Endodermal cell (in vitro differentiated cells): ENCODE measurements at regions not wholly inside any gene's neighbourhood (a gene's known extent, or its start where the extent isn't known, plus 50 kb on each side); places are given as distances from the start of the nearest gene placed in this dataset.

Experiments
- DNase-seq: peaks from one replicate; pipeline ENCODE4 v3.0.0-alpha.2; 2017
- H3K27ac ChIP-seq: 2 replicates; pipeline ENCODE4 v1.5.1; 2013; ENCODE audit warnings: mild to moderate bottlenecking, low read depth, low read length, moderate library complexity
- H3K27me3 ChIP-seq: 2 replicates; pipeline ENCODE4 v1.6.1; 2013; ENCODE audit warnings: mild to moderate bottlenecking, low read length, moderate library complexity; ENCODE audit not compliant: insufficient read depth, control insufficient read depth, poor library complexity, severe bottlenecking
- H3K36me3 ChIP-seq: 2 replicates; pipeline ENCODE4 v1.7.0; 2013; ENCODE audit warnings: mild to moderate bottlenecking, low read length, moderate library complexity; ENCODE audit not compliant: control insufficient read depth, insufficient read depth
- H3K4me1 ChIP-seq: one replicate; pipeline ENCODE4 v1.7.0; 2013; ENCODE audit warnings: low read length; ENCODE audit not compliant: control insufficient read depth, insufficient read depth
- H3K4me3 ChIP-seq: 2 replicates; pipeline ENCODE4 v1.5.1; 2013; ENCODE audit warnings: mild to moderate bottlenecking, low read length, moderate library complexity
- H3K9ac ChIP-seq: 2 replicates; pipeline ENCODE4 v1.6.1; 2013; ENCODE audit warnings: mild to moderate bottlenecking, low read length, moderate library complexity; ENCODE audit not compliant: poor library complexity, severe bottlenecking; ENCODE audit errors: extremely low read depth
- H3K9me3 ChIP-seq: 2 replicates; pipeline ENCODE4 v1.6.1; 2013; ENCODE audit warnings: mild to moderate bottlenecking, low read length, moderate library complexity; ENCODE audit not compliant: control insufficient read depth
- H3K27ac Mint-ChIP-seq: 2 replicates; pipeline ENCODE4 v1.8.0; 2020; ENCODE audit warnings: mixed read lengths
- H3K27me3 Mint-ChIP-seq: 2 replicates; pipeline ENCODE4 v1.8.0; 2021; ENCODE audit warnings: mild to moderate bottlenecking, mixed read lengths; ENCODE audit not compliant: insufficient read depth
- H3K36me3 Mint-ChIP-seq: 2 replicates; pipeline ENCODE4 v1.8.0; 2020; ENCODE audit warnings: low read depth, mixed read lengths
- H3K4me1 Mint-ChIP-seq: 2 replicates; pipeline ENCODE4 v1.8.0; 2020; ENCODE audit warnings: mixed read lengths
- H3K4me3 Mint-ChIP-seq: 2 replicates; pipeline ENCODE4 v1.8.0; 2020; ENCODE audit warnings: mild to moderate bottlenecking, moderate library complexity, mixed read lengths
- H3K9me3 Mint-ChIP-seq: 2 replicates; pipeline ENCODE4 v1.8.0; 2020; ENCODE audit warnings: mild to moderate bottlenecking, mixed read lengths
- CTCF ChIP-seq: fragments of 200-600 bp; sonication (generic); conservative IDR thresholded peaks from 2 replicates; pipeline ENCODE4 v1.5.0; 2021; ENCODE audit warnings: antibody characterized with exemption, mild to moderate bottlenecking
- WGBS, 2 experiments: methylation state at CpG; one replicate each; pipeline versions ENCODE4 v1.1.5 to v1.1.7; 2013; ENCODE audit warnings: missing lambda C conversion rate in 2 of 2, mixed read lengths in 1 of 2; ENCODE audit not compliant: insufficient coverage in 1 of 2, insufficient read length in 1 of 2; 5-methylcytosine and 5-hydroxymethylcytosine counted together

DNA sequence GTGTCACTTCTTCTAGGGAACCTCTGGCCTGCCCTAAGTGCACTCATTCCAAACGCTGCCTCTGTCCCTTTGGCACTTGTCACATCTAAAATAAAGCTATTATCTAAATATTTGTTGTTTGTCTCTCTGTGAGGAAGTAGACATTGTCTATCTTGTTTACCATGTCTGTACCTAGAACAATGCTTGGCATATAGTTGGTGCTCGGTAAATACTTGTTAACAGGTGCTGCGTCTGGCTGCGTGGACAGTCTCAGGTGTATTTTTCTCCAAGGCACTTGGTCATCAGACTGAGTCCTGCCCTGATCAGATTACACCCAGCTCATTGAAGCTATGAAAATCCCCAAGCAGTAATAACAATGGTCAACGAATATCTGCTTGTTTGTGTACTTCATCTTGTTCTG lies 174.9 kb upstream of the SMIM23 start:
- DNase-seq: peak; percentile 9
- H3K9ac ChIP-seq: no peak overlapping the region
- peaks cover 26% of the 10 kb centered on the region for H3K9me3 ChIP-seq
- TF ChIP-seq CTCF: no peak
- Mint-ChIP-seq H3K9me3 (peaks cover 29% of the 10 kb centered on the region), H3K4me1 (peaks cover 10% of the 10 kb centered on the region), H3K36me3 (no peaks in the 10 kb centered on the region), H3K4me3 (no peak overlapping the region), H3K27me3 (peaks cover 12% of the 10 kb centered on the region), H3K27ac (no peak overlapping the region)
- H3K36me3 ChIP-seq: no peaks in the 10 kb centered on the region
- no peaks in the 10 kb centered on the region for H3K4me1 ChIP-seq
- no peaks in the 10 kb centered on the region for H3K27me3 ChIP-seq
- no peak overlapping the region for H3K27ac ChIP-seq
- whole genome bisulfite sequencing, 2 experiments: 91 to 95% methylated on average over 4 to 5 of the region's 5 CpGs
- H3K4me3 ChIP-seq: no peak overlapping the region

- Mint-ChIP-seq H3K27me3 (peaks cover 20% of the 10 kb centered on the region), H3K36me3 (no peaks in the 10 kb centered on the region), H3K4me3 (no peak overlapping the region), H3K27ac (no peak overlapping the region), H3K4me1 (peaks cover 18% of the 10 kb centered on the region), H3K9me3 (peaks cover 12% of the 10 kb centered on the region)
- H3K9ac ChIP-seq: no peak overlapping the region
- WGBS, 2 experiments: 90 to 92% methylated on average over 2 to 5 of the region's 5 CpGs
- H3K9me3 ChIP-seq: peaks cover 5% of the 10 kb centered on the region
- no peak for TF ChIP-seq CTCF
- DNase-seq: peak; percentile 38
- no peaks in the 10 kb centered on the region for H3K4me1 ChIP-seq
- H3K27me3 ChIP-seq: no peaks in the 10 kb centered on the region
- no peaks in the 10 kb centered on the region for H3K36me3 ChIP-seq
- no peak overlapping the region for H3K4me3 ChIP-seq
- no peak overlapping the region for H3K27ac ChIP-seq
Observed at GRCh38 chr5:171612749-171613148, 172.9 kb upstream of the SMIM23 start.

- peaks cover 18% of the 10 kb centered on the region for H3K4me1 Mint-ChIP-seq
- H3K36me3 Mint-ChIP-seq: no peaks in the 10 kb centered on the region
- TF ChIP-seq CTCF: no peak
- H3K27ac ChIP-seq: no peak overlapping the region
- no peak overlapping the region for H3K4me3 ChIP-seq
- WGBS, 2 experiments: 89 to 100% methylated on average over 4 to 5 of the region's 5 CpGs
- H3K27me3 ChIP-seq: no peaks in the 10 kb centered on the region
- peaks cover 20% of the 10 kb centered on the region for H3K27me3 Mint-ChIP-seq
- no peaks in the 10 kb centered on the region for H3K36me3 ChIP-seq
- DNase-seq: no peak
- no peaks in the 10 kb centered on the region for H3K4me1 ChIP-seq
- no peaks in the 10 kb centered on the region for H3K9me3 Mint-ChIP-seq
- no peak overlapping the region for H3K27ac Mint-ChIP-seq
- H3K9me3 ChIP-seq: no peaks in the 10 kb centered on the region
- H3K4me3 Mint-ChIP-seq: no peak overlapping the region
- no peak overlapping the region for H3K9ac ChIP-seq
Observed at GRCh38 chr5:171614511-171614910, 171.1 kb upstream of the SMIM23 start.
